ENCODE measurements at regions not wholly inside any gene's neighbourhood (a gene's known extent, or its start where the extent isn't known, plus 50 kb on each side); places are given as distances from the start of the nearest gene placed in this dataset.
"Not testable (repeated sequence)": the region's sequence is repeated elsewhere in the genome, so short reads cannot be mapped to it uniquely, and the experiment has no call there.

DNA sequence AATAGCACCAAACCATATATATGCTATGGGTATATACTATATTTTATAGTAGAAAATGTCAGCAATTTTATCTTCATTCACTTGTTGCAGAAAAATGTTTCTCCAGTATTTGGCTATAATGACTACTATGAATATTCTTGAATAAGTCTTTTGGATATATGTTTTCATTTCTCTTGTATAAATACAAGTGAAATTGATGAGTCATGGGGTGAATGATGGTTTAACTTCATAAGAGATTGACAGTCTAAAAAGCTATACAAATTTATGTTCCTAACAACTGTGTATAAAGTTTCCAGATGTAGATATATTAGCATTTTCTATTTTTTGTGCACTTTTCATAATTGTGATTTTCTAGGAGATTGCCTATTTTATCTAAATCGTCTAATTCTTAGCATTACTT is 714.8 kb downstream of the TRHDE start:
- H3K4me3 ChIP-seq = no peak overlapping the region
- no peaks in the 10 kb centered on the region for H3K27me3 ChIP-seq
- WGBS, 2 donors = 77 to 92% methylated on average over 1 of the region's 1 CpG
- H3K27ac ChIP-seq = no peak overlapping the region
- no peaks in the 10 kb centered on the region for H3K9me3 ChIP-seq
- intact Hi-C loops (cut with DNase I) = no loop called here
- no peaks in the 10 kb centered on the region for H3K36me3 ChIP-seq
- no peak for DNase-seq
- H3K4me1 ChIP-seq = no peaks in the 10 kb centered on the region
- TF ChIP-seq POLR2A (IDR thresholded peaks at IDR 0.05) (no peak), EP300 (IDR thresholded peaks at IDR 0.05) (no peak), POLR2AphosphoS5 (IDR thresholded peaks at IDR 0.05) (no peak)
- TF ChIP-seq, protein P1, sequence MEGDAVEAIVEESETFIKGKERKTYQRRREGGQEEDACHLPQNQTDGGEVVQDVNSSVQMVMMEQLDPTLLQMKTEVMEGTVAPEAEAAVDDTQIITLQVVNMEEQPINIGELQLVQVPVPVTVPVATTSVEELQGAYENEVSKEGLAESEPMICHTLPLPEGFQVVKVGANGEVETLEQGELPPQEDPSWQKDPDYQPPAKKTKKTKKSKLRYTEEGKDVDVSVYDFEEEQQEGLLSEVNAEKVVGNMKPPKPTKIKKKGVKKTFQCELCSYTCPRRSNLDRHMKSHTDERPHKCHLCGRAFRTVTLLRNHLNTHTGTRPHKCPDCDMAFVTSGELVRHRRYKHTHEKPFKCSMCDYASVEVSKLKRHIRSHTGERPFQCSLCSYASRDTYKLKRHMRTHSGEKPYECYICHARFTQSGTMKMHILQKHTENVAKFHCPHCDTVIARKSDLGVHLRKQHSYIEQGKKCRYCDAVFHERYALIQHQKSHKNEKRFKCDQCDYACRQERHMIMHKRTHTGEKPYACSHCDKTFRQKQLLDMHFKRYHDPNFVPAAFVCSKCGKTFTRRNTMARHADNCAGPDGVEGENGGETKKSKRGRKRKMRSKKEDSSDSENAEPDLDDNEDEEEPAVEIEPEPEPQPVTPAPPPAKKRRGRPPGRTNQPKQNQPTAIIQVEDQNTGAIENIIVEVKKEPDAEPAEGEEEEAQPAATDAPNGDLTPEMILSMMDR (IDR thresholded peaks at IDR 0.05) = no peak

DNA sequence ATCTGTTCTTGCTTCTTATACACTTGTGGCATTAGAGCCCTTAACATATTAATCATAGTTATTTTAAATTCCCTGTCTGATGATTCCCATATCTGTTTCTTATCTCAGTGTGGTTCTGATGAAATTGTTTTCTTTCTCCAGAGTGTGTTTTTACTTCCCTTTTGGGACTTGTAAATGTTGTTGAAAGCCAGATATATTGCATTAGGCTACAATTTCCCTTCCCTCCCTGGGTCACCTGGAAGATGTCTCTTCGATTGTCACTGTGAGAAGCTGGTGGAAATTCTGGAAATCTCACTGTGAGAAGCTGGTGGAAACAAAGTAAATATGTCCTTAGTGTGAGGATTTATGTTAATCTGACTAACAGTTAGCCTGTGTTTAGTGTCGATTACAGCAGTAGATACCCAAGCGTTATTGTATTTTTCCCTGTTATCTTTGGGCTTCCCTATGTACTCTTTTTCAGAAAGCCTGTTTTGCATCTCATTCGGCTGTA is 717.3 kb downstream of the TRHDE start:
- Histone ChIP-seq H3K27me3 (no peaks in the 10 kb centered on the region), H3K9me3 (no peaks in the 10 kb centered on the region), H3K27ac (no peak overlapping the region), H3K36me3 (no peaks in the 10 kb centered on the region), H3K4me3 (no peak overlapping the region), H3K4me1 (no peaks in the 10 kb centered on the region)
- no peak for TF ChIP-seq POLR2A (IDR thresholded peaks at IDR 0.05)
- no peak for TF ChIP-seq POLR2AphosphoS5 (IDR thresholded peaks at IDR 0.05)
- TF ChIP-seq, protein P1 (IDR thresholded peaks at IDR 0.05) = no peak
- TF ChIP-seq EP300 (IDR thresholded peaks at IDR 0.05) = no peak
- intact Hi-C loops (cut with DNase I) = no loop called here
- WGBS, 2 donors = 59 to 65% methylated on average over 4 of the region's 4 CpGs
- no peak for DNase-seq

DNA sequence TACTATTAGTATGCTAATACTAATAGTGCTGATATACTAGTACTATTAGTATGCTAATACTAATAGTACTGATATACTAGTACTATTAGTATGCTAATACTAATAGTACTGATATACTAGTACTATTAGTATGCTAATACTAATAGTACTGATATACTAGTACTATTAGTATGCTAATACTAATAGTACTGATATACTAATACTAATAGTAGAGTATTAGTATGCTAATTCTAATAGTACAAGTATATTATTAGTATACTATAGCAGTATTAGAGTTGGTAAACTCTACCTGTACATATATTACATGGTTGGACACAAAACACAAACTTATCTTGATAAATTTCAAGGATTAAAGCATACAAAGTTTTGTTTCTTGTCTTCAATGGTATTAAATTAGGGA is 722.9 kb downstream of the TRHDE start:
- intact Hi-C loops (cut with DNase I); H3K27ac ChIP-seq; H3K4me1 ChIP-seq; H3K9me3 ChIP-seq; H3K4me3 ChIP-seq; DNase-seq; H3K27me3 ChIP-seq; H3K36me3 ChIP-seq: not testable (repeated sequence)

DNA sequence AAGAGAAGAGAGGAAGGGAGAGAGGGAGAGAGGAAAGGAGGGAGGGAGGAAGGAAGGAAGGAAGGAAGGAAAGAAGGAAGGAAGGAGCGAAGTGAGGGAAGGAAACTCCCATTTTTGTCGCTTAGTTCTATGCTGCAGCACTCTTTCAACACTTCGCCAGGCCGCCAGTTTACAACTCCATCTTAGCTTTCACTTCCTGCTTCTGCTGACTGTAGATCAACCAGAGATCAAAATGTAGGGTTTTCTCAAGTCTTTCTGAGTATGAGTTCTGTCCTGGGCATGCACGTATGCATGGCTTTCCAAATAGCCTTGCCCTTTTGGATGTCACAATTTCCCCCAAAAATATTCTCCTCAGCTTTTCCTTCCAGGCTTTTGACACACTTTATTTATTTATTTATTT is 723.4 kb downstream of the TRHDE start:
- no peak overlapping the region for H3K27ac ChIP-seq
- no peak for TF ChIP-seq POLR2AphosphoS5 (IDR thresholded peaks at IDR 0.05)
- TF ChIP-seq EP300 (IDR thresholded peaks at IDR 0.05) = no peak
- TF ChIP-seq, protein P1 (IDR thresholded peaks at IDR 0.05) = no peak
- TF ChIP-seq POLR2A (IDR thresholded peaks at IDR 0.05) = no peak
- H3K36me3 ChIP-seq = no peaks in the 10 kb centered on the region
- no peak overlapping the region for H3K4me3 ChIP-seq
- 90 to 92% methylated on average over 5 of the region's 5 CpGs for WGBS, 2 donors
- intact Hi-C loops (cut with DNase I) = no loop called here
- no peaks in the 10 kb centered on the region for H3K9me3 ChIP-seq
- H3K27me3 ChIP-seq = no peaks in the 10 kb centered on the region
- H3K4me1 ChIP-seq = no peaks in the 10 kb centered on the region
- no peak for DNase-seq

DNA sequence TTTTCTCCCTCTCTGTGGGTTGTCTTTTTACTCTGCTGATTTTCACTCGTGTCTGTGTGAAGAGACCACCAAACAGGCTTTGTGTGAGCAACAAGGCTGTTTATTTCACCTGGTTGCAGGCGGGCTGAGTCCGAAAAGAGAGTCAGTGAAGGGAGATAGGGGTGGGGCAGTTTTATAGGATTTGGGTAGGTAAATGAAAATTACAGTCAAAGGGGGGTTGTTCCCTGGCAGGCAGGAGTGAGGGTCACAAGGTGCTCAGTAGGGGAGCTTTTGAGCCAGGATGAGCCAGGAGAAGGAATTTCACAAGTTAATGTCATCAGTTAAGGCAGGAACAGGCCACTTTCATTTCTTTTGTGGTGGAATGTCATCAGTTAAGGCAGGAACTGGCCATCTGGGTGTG is 729.6 kb downstream of the TRHDE start:
- H3K4me1 ChIP-seq; H3K9me3 ChIP-seq; DNase-seq; H3K27me3 ChIP-seq; H3K4me3 ChIP-seq; intact Hi-C loops (cut with DNase I); H3K36me3 ChIP-seq; H3K27ac ChIP-seq: not testable (repeated sequence)
- WGBS, 2 donors = 31 to 63% methylated on average over 3 of the region's 3 CpGs

DNA sequence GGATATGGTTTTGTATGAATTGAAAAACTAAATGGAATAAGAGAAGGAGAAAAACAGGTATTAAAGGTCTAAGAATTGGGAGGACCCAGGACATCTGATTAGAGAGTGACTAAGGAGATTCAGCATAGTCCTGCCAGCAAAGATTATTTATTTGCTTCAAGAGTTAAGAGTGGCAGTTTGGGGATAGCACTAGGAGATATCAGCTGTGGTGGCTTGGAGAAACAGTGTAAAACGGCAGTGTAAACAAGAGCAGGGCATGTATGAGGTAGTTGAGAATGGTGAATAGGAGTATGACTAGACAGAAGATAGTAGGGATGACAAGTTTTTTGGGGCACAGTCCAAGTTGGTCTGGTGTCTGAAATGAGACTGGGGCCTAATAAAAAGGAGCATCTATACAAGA is 730.3 kb downstream of the TRHDE start:
- intact Hi-C loops (cut with DNase I); H3K36me3 ChIP-seq; DNase-seq; H3K27ac ChIP-seq; H3K4me1 ChIP-seq; H3K9me3 ChIP-seq; H3K4me3 ChIP-seq; H3K27me3 ChIP-seq: not testable (repeated sequence)
- WGBS, 2 donors = 41 to 73% methylated on average over 1 of the region's 1 CpG

DNA sequence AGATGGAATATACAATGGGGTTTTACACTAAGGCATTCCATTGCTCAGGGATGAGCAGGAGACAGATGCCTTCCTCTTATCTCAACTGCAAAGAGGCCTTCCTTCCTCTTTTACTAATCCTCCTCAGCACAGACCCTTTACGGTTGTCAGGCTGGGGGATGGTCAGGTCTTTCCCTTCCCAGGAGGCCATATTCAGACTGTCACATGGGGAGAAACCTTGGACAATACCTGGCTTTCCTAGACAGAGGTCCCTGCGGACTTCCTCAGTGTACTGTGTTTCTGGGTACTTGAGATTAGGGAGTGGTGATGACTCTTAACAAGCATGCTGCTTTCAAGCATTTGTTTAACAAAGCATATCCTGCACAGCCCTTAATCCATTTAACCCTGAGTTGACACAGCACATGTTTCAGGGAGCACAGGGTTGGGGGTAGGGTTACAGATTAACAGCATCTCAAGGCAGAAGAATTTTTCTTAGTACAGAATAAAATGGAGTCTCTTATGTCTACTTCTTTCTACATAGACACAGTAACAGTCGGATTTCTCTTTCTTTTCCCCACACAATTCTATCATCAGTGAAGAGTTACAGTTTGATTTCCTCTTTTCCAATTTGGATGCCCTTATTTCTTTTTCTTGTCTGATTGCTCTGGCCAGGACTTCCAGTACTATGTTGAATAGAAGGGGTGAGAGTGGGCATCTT is 737.1 kb downstream of the TRHDE start:
- not testable (repeated sequence) for DNase-seq, H3K4me1 ChIP-seq
- WGBS, 2 donors = 57 to 73% methylated on average over 3 of the region's 3 CpGs

More for the DNA sequence above, 737.1 kb downstream of the TRHDE start:
- H3K9me3 ChIP-seq; intact Hi-C loops (cut with DNase I); H3K36me3 ChIP-seq; H3K27me3 ChIP-seq; H3K4me3 ChIP-seq; H3K27ac ChIP-seq: not testable (repeated sequence)
